NCI-H2171 (cell line): ENCODE measurements at regions not wholly inside any gene's neighbourhood (a gene's known extent, or its start where the extent isn't known, plus 50 kb on each side); places are given as distances from the start of the nearest gene placed in this dataset.

ENCODE experiments used
- DNase-seq: peaks from one replicate; lab custom pipeline; 2025; lab: John Stamatoyannopoulos, UW

GRCh38 chr10:117868151-117868550 lies 178.6 kb downstream of the RAB11FIP2 start:
- DNase-seq, result no peak

- no peak for DNase-seq
These were observed 170.9 kb downstream of the RAB11FIP2 start for GRCh38 chr10:117875793-117876192.

- no peak for DNase-seq
These were observed 170.5 kb downstream of the RAB11FIP2 start for GRCh38 chr10:117876210-117876609.

- no peak for DNase-seq
These were observed 168.1 kb downstream of the RAB11FIP2 start for GRCh38 chr10:117878626-117879025.

GRCh38 chr10:117884093-117884492 lies 162.6 kb downstream of the RAB11FIP2 start:
- no peak for DNase-seq

- no peak for DNase-seq
These were observed 162.1 kb downstream of the RAB11FIP2 start for GRCh38 chr10:117884592-117884991.

GRCh38 chr10:117885206-117885829 lies 161.4 kb downstream of the RAB11FIP2 start:
- no peak for DNase-seq

GRCh38 chr10:117886766-117887165 lies 160.0 kb downstream of the RAB11FIP2 start:
- no peak for DNase-seq

- no peak for DNase-seq
These were observed 157.1 kb downstream of the RAB11FIP2 start for GRCh38 chr10:117889664-117890063.

- DNase-seq, result no peak
These were observed 154.0 kb downstream of the RAB11FIP2 start for GRCh38 chr10:117892681-117893220.

- no peak for DNase-seq
These were observed 152.4 kb downstream of the RAB11FIP2 start for GRCh38 chr10:117894339-117894738.

GRCh38 chr10:117896517-117896916 lies 150.2 kb downstream of the RAB11FIP2 start:
- DNase-seq, result no peak

GRCh38 chr10:117899181-117899683 lies 147.5 kb downstream of the RAB11FIP2 start:
- no peak for DNase-seq

GRCh38 chr10:117900280-117900679 lies 146.5 kb downstream of the RAB11FIP2 start:
- peak; percentile 59 for DNase-seq

- no peak for DNase-seq
These were observed 142.9 kb downstream of the RAB11FIP2 start for GRCh38 chr10:117903854-117904253.

GRCh38 chr10:117905404-117905803 lies 141.3 kb downstream of the RAB11FIP2 start:
- DNase-seq, result no peak

GRCh38 chr10:117911684-117912083 lies 135.1 kb downstream of the RAB11FIP2 start:
- no peak for DNase-seq

- no peak for DNase-seq
These were observed 132.4 kb downstream of the RAB11FIP2 start for GRCh38 chr10:117914334-117914733.

GRCh38 chr10:117920956-117921355 lies 125.8 kb downstream of the RAB11FIP2 start:
- no peak for DNase-seq

- DNase-seq, result no peak
These were observed 125.3 kb downstream of the RAB11FIP2 start for GRCh38 chr10:117921421-117921820.

- no peak for DNase-seq
These were observed 121.9 kb downstream of the RAB11FIP2 start for GRCh38 chr10:117924820-117925219.

- DNase-seq, result no peak
These were observed 121.4 kb downstream of the RAB11FIP2 start for GRCh38 chr10:117925369-117925768.

- no peak for DNase-seq
These were observed 120.2 kb downstream of the RAB11FIP2 start for GRCh38 chr10:117926491-117926890.

- DNase-seq, result no peak
These were observed 119.4 kb downstream of the RAB11FIP2 start for GRCh38 chr10:117927332-117927731.
